K562 (cell line): ENCODE measurements at regions not wholly inside any gene's neighbourhood (a gene's known extent, or its start where the extent isn't known, plus 50 kb on each side); places are given as distances from the start of the nearest gene placed in this dataset.

Experiments
- ATAC-seq: fragments of 200-7000 bp; cut with Tn5 transposase; 3 replicates; pipeline ENCODE4 v1.9.1; 2020; ENCODE audit warnings: moderate library complexity
- BruUV-seq: library from RNA; stranded (reverse); fragments of 400-500 nt; replicated peaks from 2 replicates; lab custom pipeline; 2021; lab: Mats Ljungman, UMichigan
- CTCF ChIA-PET: fragments of 300-600 bp; formaldehyde crosslinking; extraction: SDS; loops from one replicate; lab custom pipeline; 2021; ENCODE audit warnings: low intra/inter-chr PET ratio; lab: Yijun Ruan, JAX
- POLR2A ChIA-PET: fragments of 300-600, 350-650 bp; sonication (Branson Sonifier 250); formaldehyde crosslinking; extraction: SDS; loops from one replicate; lab custom pipeline; 2021; ENCODE audit warnings: antibody characterized with exemption, inconsistent platforms; lab: Yijun Ruan, JAX
- DNase-seq, 4 experiments: peaks; one replicate each; pipeline versions ENCODE4 v3.0.0 to v3.0.0-alpha.2; 2011 to 2018; ENCODE audit warnings: low spot score in 3 of 4, mixed read lengths in 3 of 4; ENCODE audit errors: extremely low read depth in 1 of 4
- FAIRE-seq: peaks from 2 replicates; lab custom pipeline; 2011; peaks lifted over from hg19 to GRCh38; lab: Jason Lieb, UNC
- H2AFZ ChIP-seq: 2 replicates; pipeline ENCODE4 v1.6.0; 2011; ENCODE audit warnings: low read depth, low read length, control low read depth, inconsistent platforms
- H3K27ac ChIP-seq: fragments of 200-600 bp; 3 replicates; pipeline ENCODE4 v1.8.0; 2011; ENCODE audit warnings: low read depth, mild to moderate bottlenecking, control low read depth, inconsistent platforms, low read length, moderate library complexity, mixed read lengths; ENCODE audit errors: extremely low read depth
- H3K27me3 ChIP-seq, 2 experiments: fragments of 300-600 bp in 1 of 2; 2 replicates in 1 of 2; 3 replicates in 1 of 2; pipeline versions ENCODE4 v1.6.0 to v1.8.0; 2011; ENCODE audit warnings: inconsistent platforms in 2 of 2, low read length in 2 of 2, mild to moderate bottlenecking in 1 of 2, mixed read lengths in 1 of 2, moderate library complexity in 1 of 2; ENCODE audit not compliant: control insufficient read depth in 2 of 2, insufficient read depth in 2 of 2
- H3K36me3 ChIP-seq: fragments of 300-600 bp; 3 replicates; pipeline ENCODE4 v1.8.0; 2011; ENCODE audit warnings: mild to moderate bottlenecking, low read length, inconsistent platforms; ENCODE audit not compliant: control insufficient read depth, insufficient read depth
- H3K4me1 ChIP-seq, 2 experiments: fragments of 200-600 bp in 1 of 2; replicated peaks in 1 of 2; 2 replicates in 1 of 2; 3 replicates in 1 of 2; pipeline versions ENCODE4 v1.5.1 to v1.8.0; 2011; ENCODE audit warnings: inconsistent platforms in 2 of 2, low read length in 2 of 2, mild to moderate bottlenecking in 1 of 2, mixed read lengths in 1 of 2, moderate library complexity in 1 of 2; ENCODE audit not compliant: control insufficient read depth in 2 of 2, insufficient read depth in 2 of 2
- H3K4me2 ChIP-seq: 2 replicates; pipeline ENCODE4 v1.6.1; 2011; ENCODE audit warnings: low read length, control low read depth, inconsistent platforms, mixed read lengths; ENCODE audit not compliant: insufficient read depth
- H3K4me3 ChIP-seq: fragments of 200-600 bp; sonication (generic), shearing (Covaris generic); 2 replicates; pipeline ENCODE4 v1.5.1; 2016; ENCODE audit warnings: control low read depth, inconsistent platforms
- H3K79me2 ChIP-seq: fragments of 200-600 bp; 3 replicates; pipeline ENCODE4 v1.8.0; 2011; ENCODE audit warnings: low read length, inconsistent platforms; ENCODE audit not compliant: control insufficient read depth, insufficient read depth
- H3K9ac ChIP-seq, 2 experiments: 2 replicates each; pipeline versions ENCODE4 v1.6.0 to v1.6.1; 2011; ENCODE audit warnings: low read depth in 2 of 2, low read length in 2 of 2, control low read depth in 1 of 2, inconsistent platforms in 1 of 2, mild to moderate bottlenecking in 1 of 2, mixed read lengths in 1 of 2; ENCODE audit not compliant: insufficient read depth in 1 of 2
- H3K9me1 ChIP-seq: one replicate; pipeline ENCODE4 v1.6.0; 2011; ENCODE audit warnings: inconsistent platforms, mild to moderate bottlenecking, low read length, moderate library complexity; ENCODE audit not compliant: control insufficient read depth, insufficient read depth
- H3K9me3 ChIP-seq: replicated peaks from 2 replicates; pipeline ENCODE4 v1.5.1; 2011; ENCODE audit warnings: low read depth, low read length, inconsistent platforms; ENCODE audit not compliant: control insufficient read depth, insufficient read depth
- H4K20me1 ChIP-seq: replicated peaks from 2 replicates; pipeline ENCODE4 v1.6.1; 2011; ENCODE audit warnings: low read length, inconsistent platforms, mixed read lengths; ENCODE audit not compliant: control insufficient read depth, insufficient read depth
- MEF2D ChIP-seq: conservative IDR thresholded peaks from 2 replicates; pipeline ENCODE4 v1.6.1; 2016; ENCODE audit warnings: low read depth, missing genetic modification characterization, missing compliant biosample characterization
- ZNF778 ChIP-seq: fragments of 450-650 bp; formaldehyde crosslinking; IDR thresholded peaks from 2 replicates; pipeline ENCODE4 v1.4.0; 2020; ENCODE audit warnings: mild to moderate bottlenecking, moderate library complexity
- WGBS: fragments of 100-300 bp; shearing (Covaris generic); methylation state at CpG from one replicate; pipeline ENCODE4 v1.1.6; 2016; ENCODE audit warnings: low coverage, mixed read lengths; ENCODE audit not compliant: insufficient coverage; ENCODE audit errors: missing lambda C conversion rate; 5-methylcytosine and 5-hydroxymethylcytosine counted together
- in situ Hi-C: fragments of 300-500 bp; cut with MboI; formaldehyde crosslinking; loops from 4 replicates; pipeline ENCODE4 v1.15.0; 2018; ENCODE audit warnings: inconsistent platforms, mixed read lengths
- intact Hi-C: fragments of 100-400 bp; cut with micrococcal nuclease; formaldehyde crosslinking; loops from 2 replicates; pipeline ENCODE4 v1.14.2; 2022
- TF ChIP-seq, protein P1 (sequence below): fragments of 200-800 bp; sonication (Bioruptor generic); IDR thresholded peaks from 2 replicates; pipeline ENCODE4 v1.6.1; 2016; ENCODE audit warnings: missing genetic modification characterization, missing compliant biosample characterization

DNA sequence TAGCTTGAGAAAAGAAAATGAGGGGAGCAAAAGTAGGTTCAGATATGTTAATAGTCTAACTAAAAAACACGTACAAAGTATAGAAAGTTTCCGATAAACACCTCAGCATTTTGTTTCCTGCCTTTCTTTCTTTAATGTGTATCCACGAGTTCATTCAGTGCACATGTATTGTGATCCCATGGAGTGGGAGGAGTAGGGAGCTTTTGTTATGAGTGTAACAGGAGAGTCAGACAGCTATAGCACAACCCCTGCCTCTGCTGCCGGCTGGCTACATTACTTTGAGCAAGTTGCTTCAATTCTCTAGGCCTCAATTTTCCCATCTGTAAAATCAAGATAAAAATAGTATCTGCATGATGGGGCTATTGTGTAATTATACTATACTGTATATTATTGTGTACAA is 249.2 kb upstream of the FIGN start:
- ATAC-seq (no peak), DNase-seq (no peak), FAIRE-seq (no peak)
- H3K27ac ChIP-seq: no peak overlapping the region
- POLR2A ChIA-PET: no interaction called here
- H2AFZ ChIP-seq: no peak overlapping the region
- peaks cover 2% of the 10 kb centered on the region for H3K9me3 ChIP-seq
- no peak overlapping the region for H3K9ac ChIP-seq
- H3K27me3 ChIP-seq: no peaks in the 10 kb centered on the region
- 2% methylated on average over 4 of the region's 4 CpGs for WGBS
- no peaks in the 10 kb centered on the region for H3K79me2 ChIP-seq
- BruUV-seq: no TSS peak
- H3K4me3 ChIP-seq: no peak overlapping the region
- H3K4me1 ChIP-seq: no peaks in the 10 kb centered on the region
- H3K36me3 ChIP-seq: no peaks in the 10 kb centered on the region
- no peaks in the 10 kb centered on the region for H3K9me1 ChIP-seq
- TF ChIP-seq, protein P1, sequence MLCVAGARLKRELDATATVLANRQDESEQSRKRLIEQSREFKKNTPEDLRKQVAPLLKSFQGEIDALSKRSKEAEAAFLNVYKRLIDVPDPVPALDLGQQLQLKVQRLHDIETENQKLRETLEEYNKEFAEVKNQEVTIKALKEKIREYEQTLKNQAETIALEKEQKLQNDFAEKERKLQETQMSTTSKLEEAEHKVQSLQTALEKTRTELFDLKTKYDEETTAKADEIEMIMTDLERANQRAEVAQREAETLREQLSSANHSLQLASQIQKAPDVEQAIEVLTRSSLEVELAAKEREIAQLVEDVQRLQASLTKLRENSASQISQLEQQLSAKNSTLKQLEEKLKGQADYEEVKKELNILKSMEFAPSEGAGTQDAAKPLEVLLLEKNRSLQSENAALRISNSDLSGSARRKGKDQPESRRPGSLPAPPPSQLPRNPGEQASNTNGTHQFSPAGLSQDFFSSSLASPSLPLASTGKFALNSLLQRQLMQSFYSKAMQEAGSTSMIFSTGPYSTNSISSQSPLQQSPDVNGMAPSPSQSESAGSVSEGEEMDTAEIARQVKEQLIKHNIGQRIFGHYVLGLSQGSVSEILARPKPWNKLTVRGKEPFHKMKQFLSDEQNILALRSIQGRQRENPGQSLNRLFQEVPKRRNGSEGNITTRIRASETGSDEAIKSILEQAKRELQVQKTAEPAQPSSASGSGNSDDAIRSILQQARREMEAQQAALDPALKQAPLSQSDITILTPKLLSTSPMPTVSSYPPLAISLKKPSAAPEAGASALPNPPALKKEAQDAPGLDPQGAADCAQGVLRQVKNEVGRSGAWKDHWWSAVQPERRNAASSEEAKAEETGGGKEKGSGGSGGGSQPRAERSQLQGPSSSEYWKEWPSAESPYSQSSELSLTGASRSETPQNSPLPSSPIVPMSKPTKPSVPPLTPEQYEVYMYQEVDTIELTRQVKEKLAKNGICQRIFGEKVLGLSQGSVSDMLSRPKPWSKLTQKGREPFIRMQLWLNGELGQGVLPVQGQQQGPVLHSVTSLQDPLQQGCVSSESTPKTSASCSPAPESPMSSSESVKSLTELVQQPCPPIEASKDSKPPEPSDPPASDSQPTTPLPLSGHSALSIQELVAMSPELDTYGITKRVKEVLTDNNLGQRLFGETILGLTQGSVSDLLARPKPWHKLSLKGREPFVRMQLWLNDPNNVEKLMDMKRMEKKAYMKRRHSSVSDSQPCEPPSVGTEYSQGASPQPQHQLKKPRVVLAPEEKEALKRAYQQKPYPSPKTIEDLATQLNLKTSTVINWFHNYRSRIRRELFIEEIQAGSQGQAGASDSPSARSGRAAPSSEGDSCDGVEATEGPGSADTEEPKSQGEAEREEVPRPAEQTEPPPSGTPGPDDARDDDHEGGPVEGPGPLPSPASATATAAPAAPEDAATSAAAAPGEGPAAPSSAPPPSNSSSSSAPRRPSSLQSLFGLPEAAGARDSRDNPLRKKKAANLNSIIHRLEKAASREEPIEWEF (CRISPR knock-in tag): no peak
- TF ChIP-seq ZNF778 (CRISPR knock-in tag) (no peak), MEF2D (tag) (no peak)
- no peak overlapping the region for H3K4me2 ChIP-seq
- CTCF ChIA-PET: no interaction called here
- H4K20me1 ChIP-seq: no peaks in the 10 kb centered on the region
- intact Hi-C loops: no loop called here
- in situ Hi-C loops: no loop called here
